Tibial nerve (tissue), 3 donors: ENCODE measurements at regions not wholly inside any gene's neighbourhood (a gene's known extent, or its start where the extent isn't known, plus 50 kb on each side); places are given as distances from the start of the nearest gene placed in this dataset.
"Not testable (repeated sequence)": the region's sequence is repeated elsewhere in the genome, so short reads cannot be mapped to it uniquely, and the experiment has no call there.

Experiments
- POLR2A ChIP-seq, 2 donors: fragments of 450-650 bp; IDR thresholded peaks; one replicate each; pipeline ENCODE4 v1.6.1; 2017; ENCODE audit warnings: antibody characterized with exemption in 2 of 2, mild to moderate bottlenecking in 2 of 2, moderate library complexity in 2 of 2
- TF ChIP-seq, protein P1 (sequence below), 5 experiments: fragments of 200-600 bp in 3 of 5; fragments of 450-650 bp in 2 of 5; sonication (generic) in 3 of 5; IDR thresholded peaks; one replicate each; pipeline ENCODE4 v1.5.1; 2016 to 2019; ENCODE audit warnings: antibody characterized with exemption in 5 of 5, mild to moderate bottlenecking in 3 of 5, moderate library complexity in 2 of 5

DNA sequence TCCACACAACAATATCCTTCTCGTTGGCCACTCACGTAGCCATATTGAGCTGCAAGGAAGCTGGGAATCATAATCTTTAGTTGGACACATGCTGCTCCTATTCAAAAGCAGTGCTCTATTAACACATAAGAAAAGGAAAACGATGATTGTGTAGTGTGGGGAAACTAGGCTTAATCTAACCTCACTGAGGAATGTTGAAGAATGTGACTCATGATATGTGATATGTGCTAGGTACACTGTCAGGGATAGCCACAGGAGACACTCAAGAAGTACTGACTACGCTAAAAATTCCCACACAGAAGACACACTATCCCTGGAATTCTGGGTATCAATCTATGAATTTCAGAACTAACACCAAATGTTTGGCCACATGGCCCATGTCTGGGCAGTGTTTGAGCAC is 328.1 kb upstream of the KLHL29 start:
- TF ChIP-seq, protein P1, sequence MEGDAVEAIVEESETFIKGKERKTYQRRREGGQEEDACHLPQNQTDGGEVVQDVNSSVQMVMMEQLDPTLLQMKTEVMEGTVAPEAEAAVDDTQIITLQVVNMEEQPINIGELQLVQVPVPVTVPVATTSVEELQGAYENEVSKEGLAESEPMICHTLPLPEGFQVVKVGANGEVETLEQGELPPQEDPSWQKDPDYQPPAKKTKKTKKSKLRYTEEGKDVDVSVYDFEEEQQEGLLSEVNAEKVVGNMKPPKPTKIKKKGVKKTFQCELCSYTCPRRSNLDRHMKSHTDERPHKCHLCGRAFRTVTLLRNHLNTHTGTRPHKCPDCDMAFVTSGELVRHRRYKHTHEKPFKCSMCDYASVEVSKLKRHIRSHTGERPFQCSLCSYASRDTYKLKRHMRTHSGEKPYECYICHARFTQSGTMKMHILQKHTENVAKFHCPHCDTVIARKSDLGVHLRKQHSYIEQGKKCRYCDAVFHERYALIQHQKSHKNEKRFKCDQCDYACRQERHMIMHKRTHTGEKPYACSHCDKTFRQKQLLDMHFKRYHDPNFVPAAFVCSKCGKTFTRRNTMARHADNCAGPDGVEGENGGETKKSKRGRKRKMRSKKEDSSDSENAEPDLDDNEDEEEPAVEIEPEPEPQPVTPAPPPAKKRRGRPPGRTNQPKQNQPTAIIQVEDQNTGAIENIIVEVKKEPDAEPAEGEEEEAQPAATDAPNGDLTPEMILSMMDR (IDR thresholded peaks at IDR 0.05), result not testable (repeated sequence)
- not testable (repeated sequence) for TF ChIP-seq POLR2A (IDR thresholded peaks at IDR 0.05)
